GM19043 (cell line): ENCODE measurements at regions not wholly inside any gene's neighbourhood (a gene's known extent, or its start where the extent isn't known, plus 50 kb on each side); places are given as distances from the start of the nearest gene placed in this dataset.
A peak's percentile ranks its signal among the peaks of the same experiment; 100 is the strongest.
"Not testable (repeated sequence)": the region's sequence is repeated elsewhere in the genome, so short reads cannot be mapped to it uniquely, and the experiment has no call there.

ENCODE experiments used
- ATAC-seq: cut with Tn5 transposase; IDR thresholded peaks from one replicate; pipeline ENCODE4 v1.9.1; 2021; ENCODE audit warnings: low read depth; ENCODE audit not compliant: unreplicated experiment

DNA sequence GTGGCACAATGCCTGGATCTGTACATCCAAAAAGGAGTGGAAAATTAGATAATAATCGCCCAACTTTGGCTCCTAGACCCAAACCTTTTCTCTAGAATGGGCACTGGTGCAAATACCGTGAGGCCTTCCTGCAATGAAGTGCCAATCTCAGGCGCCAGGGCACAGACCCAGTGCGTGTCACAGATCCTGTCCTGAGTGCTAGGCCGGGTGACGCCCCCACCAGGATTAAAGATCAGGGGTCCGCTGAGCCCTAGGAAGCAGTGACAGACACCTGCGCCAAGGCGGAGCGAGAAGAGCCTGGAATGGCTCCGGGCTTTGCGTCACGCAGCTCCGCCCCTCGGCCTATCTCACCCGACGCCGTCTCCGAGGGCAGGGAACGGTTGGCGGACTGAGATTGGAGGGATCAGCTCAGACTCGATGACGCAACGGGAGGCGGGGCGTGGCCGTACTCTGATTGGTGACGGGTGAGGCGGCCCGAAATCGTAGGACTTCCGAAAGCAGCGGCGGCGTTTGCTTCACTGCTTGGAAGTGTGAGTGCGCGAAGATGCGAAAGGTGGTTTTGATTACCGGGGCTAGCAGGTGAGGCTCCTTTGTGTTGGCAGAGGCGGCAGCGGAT lies 261.9 kb downstream of the ZNF37A start:
- peak; percentile 98 for ATAC-seq

- ATAC-seq = peak; percentile 30
Observed at GRCh38 chr10:38356527-38356926, 262.4 kb downstream of the ZNF37A start.

DNA sequence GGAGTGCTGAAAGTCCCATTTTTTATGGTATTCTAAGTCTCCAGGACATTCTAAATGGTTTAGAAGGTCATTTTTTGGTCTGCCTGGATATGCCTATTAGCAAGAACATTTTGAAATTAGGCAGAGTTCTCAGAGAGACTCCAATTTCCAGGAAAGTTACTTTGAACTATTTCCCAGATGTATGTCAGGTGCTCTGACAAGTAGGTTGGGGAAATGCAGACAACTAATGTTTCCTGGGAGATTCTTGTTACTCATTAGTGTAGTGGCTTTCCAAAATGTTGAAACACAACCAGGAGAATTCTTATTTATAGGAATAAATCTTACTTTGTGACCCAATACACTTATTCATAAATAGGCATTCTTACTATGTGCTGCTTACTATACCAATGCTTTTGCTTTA lies 268.4 kb downstream of the ZNF37A start:
- not testable (repeated sequence) for ATAC-seq

GRCh38 chr10:38364073-38364472 lies 269.9 kb downstream of the ZNF37A start:
- ATAC-seq = not testable (repeated sequence)

DNA sequence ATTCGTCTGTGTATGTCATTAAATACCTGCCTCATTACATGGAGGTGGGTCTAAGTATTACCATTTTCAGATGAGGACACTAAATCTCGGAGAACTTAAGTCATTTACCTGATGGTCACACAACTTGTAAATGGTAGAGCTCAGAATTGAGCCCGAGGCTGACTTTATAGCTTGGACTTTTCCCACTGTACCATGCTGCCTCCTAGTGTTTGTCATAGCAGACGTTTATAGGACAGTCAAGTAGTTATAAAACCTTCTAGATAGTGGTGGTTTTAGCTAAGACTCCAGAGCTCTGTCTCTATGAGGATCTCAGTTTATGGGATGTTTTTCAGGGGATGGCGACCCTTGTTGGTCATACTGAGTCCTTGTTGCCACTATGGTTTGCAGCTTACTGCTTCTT lies 271.8 kb downstream of the ZNF37A start:
- not testable (repeated sequence) for ATAC-seq

DNA sequence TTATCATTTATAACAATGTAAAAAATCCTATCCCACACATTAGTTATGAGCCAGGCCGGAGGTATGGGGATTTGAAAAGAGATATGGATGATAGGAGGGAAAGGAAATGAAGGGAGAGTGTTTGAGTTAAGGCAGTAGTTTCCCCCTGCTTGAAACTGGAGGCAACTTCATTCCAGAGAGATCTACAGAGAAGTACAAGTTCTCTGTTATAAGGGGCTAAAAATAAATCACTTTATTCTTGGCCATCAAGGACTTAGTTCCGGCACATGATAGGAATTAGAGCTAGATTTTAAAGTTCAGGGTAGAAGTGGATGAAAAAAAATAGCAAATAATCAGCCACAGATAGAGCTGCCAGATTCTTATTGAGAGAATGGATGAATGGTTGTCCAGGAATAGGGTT lies 289.7 kb downstream of the ZNF37A start:
- not testable (repeated sequence) for ATAC-seq

DNA sequence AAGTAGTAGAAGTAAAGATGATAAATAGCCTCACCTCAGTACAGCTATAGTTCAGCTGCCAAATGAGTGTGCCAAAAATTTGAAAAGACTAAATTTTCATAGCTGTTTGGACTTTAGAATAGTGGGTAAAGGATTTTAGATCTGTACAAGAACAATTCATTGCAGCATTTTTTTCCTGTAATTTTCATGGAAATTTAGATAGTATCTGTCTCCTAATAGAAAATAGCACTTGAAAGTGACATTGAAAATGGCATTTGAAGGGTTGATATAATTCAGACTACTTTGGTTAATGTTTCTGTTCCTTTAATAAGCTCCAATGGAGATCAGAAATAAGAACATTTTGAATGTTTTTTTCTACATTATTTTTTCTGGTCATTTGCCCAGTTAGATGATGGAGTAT lies 292.7 kb downstream of the ZNF37A start:
- not testable (repeated sequence) for ATAC-seq

DNA sequence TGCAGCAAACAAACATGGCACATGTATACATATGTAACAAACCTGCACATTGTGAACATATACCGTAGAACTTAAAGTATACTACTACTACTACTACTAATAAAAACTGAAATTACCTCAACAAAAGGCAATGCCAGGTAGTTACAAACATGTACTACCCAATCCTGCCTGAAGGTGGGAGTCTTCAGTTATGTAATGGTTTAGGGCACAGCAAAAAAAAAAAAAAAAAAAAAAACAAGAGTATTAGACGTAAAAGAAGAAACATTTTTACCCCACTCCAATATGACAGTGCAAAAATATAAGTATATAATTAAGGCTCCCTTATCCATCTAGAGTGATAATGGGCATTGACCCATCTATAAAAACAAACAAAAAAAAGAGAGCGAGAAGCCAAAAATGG lies 296.6 kb downstream of the ZNF37A start:
- not testable (repeated sequence) for ATAC-seq

DNA sequence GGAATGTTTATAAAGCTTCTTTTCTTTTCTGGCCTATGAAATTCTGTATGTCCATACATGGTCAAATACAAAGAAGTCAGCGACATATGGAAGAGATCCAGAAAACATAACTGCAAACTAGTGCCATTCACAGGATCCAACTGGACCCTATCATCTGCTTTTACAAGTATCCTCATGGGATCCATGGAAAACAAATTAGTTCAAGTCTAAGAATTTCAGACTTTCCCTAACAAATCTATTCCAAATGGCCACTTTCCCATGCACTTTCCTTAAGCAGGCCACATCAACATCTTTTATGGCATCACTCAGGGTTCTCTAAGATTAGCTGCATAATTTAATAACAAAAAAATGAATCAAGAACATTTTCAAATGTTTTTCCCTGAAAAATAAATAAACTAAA lies 301.3 kb downstream of the ZNF37A start:
- ATAC-seq = not testable (repeated sequence)

- ATAC-seq = not testable (repeated sequence)
Observed at GRCh38 chr10:38396178-38396954, 302.2 kb downstream of the ZNF37A start.

GRCh38 chr10:38401565-38401964 lies 307.4 kb downstream of the ZNF37A start:
- not testable (repeated sequence) for ATAC-seq

DNA sequence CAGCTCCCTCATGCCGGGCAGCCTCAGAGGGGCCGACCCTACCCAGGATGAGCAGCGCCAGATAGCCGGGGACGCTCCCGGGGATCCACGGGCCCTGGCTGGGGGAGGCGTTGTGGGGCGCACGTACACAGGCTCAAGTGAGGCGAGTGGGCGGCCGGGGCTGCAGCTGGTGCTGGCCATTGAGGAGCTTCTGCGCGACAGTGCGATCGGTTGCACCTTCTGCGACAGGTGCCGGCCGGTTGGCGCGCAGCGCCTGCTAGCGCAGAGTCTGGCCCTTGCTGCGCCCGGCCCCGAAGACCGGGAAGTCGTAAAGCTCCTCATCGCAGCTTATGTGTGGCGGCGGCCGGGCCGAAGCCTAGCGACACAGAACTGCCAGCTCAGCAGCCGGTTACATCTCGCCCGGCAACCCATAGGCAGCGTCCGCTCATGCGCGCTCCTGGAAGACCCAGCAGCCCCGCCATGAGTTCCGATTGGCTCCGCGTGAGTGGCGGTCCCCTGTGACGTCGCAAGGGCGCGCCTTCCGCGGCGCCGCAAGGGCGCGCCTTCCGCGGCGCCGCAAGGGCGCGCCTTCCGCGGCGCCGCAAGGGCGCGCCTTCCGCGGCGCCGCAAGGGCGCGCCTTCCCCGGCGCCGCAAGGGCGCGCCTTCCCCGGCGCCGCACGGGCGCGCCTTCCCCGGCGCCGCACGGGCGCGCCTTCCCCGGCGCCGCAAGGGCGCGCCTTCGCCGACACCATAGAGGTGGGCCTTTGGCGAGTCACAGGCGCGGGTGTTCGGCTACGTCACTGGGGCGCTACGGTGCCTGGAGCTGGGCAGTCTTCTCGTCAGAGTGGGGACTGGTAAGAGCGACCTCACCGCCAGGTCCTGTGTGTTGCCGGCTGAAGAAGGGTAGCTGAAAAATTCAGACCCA lies 308.6 kb downstream of the ZNF37A start:
- ATAC-seq = peak; percentile 98

- ATAC-seq = not testable (repeated sequence)
Observed at GRCh38 chr10:38403347-38404117, 309.4 kb downstream of the ZNF37A start.

GRCh38 chr10:38423634-38424033 lies 329.5 kb downstream of the ZNF37A start:
- not testable (repeated sequence) for ATAC-seq

DNA sequence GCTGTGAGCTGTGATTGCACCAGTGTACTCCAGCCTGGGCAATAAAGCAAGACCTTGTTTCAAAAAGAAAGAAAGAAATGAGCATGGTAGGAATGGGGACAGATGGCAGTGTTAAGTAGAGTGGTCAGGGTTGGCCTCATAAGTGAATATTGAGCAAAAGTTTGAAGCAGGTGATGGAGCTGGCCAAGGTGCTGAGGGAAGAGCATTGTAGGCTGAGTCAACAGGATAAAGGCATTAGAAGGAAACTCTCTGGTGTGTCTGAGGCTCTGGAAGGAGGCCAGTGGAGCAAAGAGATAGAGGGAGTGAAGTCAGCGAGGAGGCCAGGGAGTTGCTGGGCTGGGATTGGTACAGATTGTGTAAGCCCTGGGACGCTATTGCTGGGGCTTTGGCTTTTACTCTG lies 336.1 kb downstream of the ZNF37A start:
- ATAC-seq = not testable (repeated sequence)

DNA sequence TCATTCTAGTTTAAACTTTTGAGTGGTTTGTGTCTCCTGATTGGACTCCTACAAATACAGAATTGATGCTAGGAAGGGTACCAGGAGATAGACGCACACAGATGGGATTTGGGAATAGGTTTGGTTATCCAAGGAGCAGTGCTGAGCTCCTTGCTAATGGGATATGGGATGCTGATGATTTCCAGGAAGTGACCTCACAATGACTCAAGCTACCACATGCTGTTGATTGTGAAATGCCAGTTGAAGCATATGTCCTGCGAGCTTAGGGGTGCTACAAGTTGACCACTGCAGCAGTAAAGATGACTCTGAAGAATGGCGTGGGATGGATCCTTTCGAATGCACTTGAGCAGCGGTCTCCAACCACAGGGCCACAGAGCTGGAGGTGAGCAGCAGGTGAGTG lies 343.2 kb downstream of the ZNF37A start:
- ATAC-seq = not testable (repeated sequence)

GRCh38 chr10:38448614-38449355 lies 354.6 kb downstream of the ZNF37A start:
- ATAC-seq = not testable (repeated sequence)

DNA sequence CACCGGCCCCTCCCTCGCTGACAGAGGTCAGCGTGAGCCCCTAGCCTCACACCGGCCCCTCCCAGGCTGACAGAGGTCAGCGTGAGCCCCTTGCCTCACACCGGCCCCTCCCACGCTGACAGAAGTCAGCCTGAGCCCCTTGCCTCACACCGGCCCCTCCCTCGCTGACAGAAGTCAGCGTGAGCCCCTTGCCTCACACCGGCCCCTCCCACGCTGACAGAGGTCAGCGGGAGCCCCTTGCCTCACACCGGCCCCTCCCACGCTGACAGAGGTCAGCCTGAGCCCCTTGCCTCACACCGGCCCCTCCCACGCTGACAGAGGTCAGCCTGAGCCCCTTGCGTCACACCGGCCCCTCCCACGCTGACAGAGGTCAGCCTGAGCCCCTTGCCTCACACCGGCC lies 355.5 kb downstream of the ZNF37A start:
- ATAC-seq = not testable (repeated sequence)

DNA sequence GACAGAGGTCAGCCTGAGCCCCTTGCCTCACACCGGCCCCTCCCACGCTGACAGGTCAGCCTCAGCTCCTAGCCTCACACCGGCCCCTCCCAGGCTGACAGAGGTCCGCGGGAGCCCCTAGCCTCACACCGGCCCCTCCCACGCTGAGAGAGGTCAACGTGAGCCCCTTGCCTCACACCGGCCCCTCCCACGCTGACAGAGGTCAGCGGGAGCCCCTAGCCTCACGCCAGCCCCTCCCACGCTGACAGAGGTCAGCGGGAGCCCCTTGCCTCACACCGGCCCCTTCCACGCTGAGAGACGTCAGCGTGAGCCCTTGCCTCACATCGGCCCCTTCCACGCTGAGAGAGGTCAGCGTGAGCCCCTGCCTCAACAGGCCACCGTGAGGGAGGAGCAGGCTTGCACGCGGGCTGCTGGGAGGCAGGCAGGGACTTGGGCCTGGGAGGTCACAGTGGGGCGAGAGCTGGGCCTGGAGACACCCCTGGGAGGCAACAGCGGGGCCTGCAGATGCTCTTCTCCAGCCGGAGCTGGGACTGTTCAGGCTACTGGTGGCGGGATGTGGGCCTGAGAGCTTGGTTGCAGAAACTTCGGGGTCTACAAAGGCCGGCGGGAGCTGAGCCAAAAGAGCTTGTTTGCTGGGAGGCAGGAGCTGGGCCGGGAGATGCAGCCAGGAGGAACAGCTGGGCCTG lies 356.4 kb downstream of the ZNF37A start:
- ATAC-seq = not testable (repeated sequence)
